ENCODE measurements at regions not wholly inside any gene's neighbourhood (a gene's known extent, or its start where the extent isn't known, plus 50 kb on each side); places are given as distances from the start of the nearest gene placed in this dataset.

DNA sequence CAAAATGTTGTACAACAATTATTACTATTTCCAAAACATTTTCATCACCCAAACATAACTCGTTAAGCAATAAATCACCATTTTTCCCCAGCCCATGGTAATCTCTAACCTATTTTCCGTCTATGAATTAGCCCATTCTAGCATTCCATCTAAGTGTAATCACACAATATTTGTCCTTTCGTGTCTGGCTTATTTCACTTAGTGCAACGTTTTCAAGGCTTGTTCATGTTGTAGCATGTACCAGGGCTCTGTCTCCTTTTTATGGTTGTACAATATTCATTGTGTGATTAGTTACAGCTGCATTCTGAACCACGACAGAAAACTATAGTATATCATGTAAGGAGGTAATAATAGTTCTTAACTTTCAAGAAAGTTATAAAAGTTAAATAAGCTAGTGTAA, 656.0 kb upstream of the HS3ST1 start:
- Histone ChIP-seq H3K9me2 (replicated peaks; ENCODE audit: insufficient read depth, low read length) (no peaks in the 10 kb centered on the region), H2AFZ (ENCODE audit: low read length) (no peak overlapping the region), H3K79me2 (ENCODE audit: low read length) (no peaks in the 10 kb centered on the region), H3K9ac (ENCODE audit: low read length) (no peak overlapping the region), H3F3A (ENCODE audit: insufficient read depth, low read length) (no peaks in the 10 kb centered on the region), H3K4me2 (ENCODE audit: low read depth, low read length) (no peak overlapping the region), H3K36me3 (replicated peaks; ENCODE audit: insufficient read depth, low read length) (no peaks in the 10 kb centered on the region), H3K27me3 (replicated peaks; ENCODE audit: insufficient read depth, low read length) (no peaks in the 10 kb centered on the region), H4K20me1 (ENCODE audit: insufficient read depth, low read length) (no peaks in the 10 kb centered on the region), H3K4me1 (ENCODE audit: low read length) (no peaks in the 10 kb centered on the region), H3K4me3 (ENCODE audit: low read length) (no peak overlapping the region), H3K9me3 (replicated peaks; ENCODE audit: insufficient read depth, low read length) (no peaks in the 10 kb centered on the region), H3K27ac (ENCODE audit: low read length) (no peak overlapping the region)
- no peak for DNase-seq
- TF ChIP-seq, protein P1, sequence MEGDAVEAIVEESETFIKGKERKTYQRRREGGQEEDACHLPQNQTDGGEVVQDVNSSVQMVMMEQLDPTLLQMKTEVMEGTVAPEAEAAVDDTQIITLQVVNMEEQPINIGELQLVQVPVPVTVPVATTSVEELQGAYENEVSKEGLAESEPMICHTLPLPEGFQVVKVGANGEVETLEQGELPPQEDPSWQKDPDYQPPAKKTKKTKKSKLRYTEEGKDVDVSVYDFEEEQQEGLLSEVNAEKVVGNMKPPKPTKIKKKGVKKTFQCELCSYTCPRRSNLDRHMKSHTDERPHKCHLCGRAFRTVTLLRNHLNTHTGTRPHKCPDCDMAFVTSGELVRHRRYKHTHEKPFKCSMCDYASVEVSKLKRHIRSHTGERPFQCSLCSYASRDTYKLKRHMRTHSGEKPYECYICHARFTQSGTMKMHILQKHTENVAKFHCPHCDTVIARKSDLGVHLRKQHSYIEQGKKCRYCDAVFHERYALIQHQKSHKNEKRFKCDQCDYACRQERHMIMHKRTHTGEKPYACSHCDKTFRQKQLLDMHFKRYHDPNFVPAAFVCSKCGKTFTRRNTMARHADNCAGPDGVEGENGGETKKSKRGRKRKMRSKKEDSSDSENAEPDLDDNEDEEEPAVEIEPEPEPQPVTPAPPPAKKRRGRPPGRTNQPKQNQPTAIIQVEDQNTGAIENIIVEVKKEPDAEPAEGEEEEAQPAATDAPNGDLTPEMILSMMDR (IDR thresholded peaks at IDR 0.05; ENCODE audit: low read length), result no peak
- TF ChIP-seq EZH2 (optimal IDR thresholded peaks at IDR 0.05; ENCODE audit: low read depth, low read length), result no peak
- TF ChIP-seq EZH2phosphoT487 (IDR thresholded peaks at IDR 0.05; ENCODE audit: low read length), result no peak

DNA sequence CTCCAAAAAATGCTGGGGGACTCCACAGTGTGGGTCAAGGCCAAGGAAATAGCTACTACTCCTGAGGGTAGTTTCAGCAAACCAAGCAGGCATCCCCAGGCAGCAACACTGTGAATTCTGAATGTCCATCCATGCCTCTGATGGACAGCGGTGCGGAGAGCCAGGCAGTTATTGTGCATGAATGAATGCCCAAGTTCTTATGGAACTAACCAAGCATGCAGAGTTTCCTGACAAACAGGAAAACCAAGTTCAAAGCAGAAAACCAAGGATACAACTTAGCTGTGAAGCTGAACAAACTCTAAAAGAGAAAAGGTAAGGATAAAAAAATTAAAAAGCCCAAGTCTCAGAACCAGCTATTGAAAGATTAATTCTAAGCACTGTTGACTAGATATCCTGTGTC, 642.6 kb upstream of the HS3ST1 start:
- Histone ChIP-seq H3K9me2 (replicated peaks; ENCODE audit: insufficient read depth, low read length) (no peaks in the 10 kb centered on the region), H3K27ac (ENCODE audit: low read length) (no peak overlapping the region), H2AFZ (ENCODE audit: low read length) (no peak overlapping the region), H3K9me3 (replicated peaks; ENCODE audit: insufficient read depth, low read length) (no peaks in the 10 kb centered on the region), H3K36me3 (replicated peaks; ENCODE audit: insufficient read depth, low read length) (no peaks in the 10 kb centered on the region), H3K4me2 (ENCODE audit: low read depth, low read length) (no peak overlapping the region), H3K27me3 (replicated peaks; ENCODE audit: insufficient read depth, low read length) (no peaks in the 10 kb centered on the region), H3K4me1 (ENCODE audit: low read length) (no peaks in the 10 kb centered on the region), H3K4me3 (ENCODE audit: low read length) (no peak overlapping the region), H4K20me1 (ENCODE audit: insufficient read depth, low read length) (no peaks in the 10 kb centered on the region), H3K79me2 (ENCODE audit: low read length) (no peaks in the 10 kb centered on the region), H3K9ac (ENCODE audit: low read length) (no peak overlapping the region), H3F3A (ENCODE audit: insufficient read depth, low read length) (no peaks in the 10 kb centered on the region)
- no peak for DNase-seq
- TF ChIP-seq EZH2 (optimal IDR thresholded peaks at IDR 0.05; ENCODE audit: low read depth, low read length) (no peak), EZH2phosphoT487 (IDR thresholded peaks at IDR 0.05; ENCODE audit: low read length) (no peak)
- TF ChIP-seq, protein P1 (IDR thresholded peaks at IDR 0.05; ENCODE audit: low read length), result no peak

DNA sequence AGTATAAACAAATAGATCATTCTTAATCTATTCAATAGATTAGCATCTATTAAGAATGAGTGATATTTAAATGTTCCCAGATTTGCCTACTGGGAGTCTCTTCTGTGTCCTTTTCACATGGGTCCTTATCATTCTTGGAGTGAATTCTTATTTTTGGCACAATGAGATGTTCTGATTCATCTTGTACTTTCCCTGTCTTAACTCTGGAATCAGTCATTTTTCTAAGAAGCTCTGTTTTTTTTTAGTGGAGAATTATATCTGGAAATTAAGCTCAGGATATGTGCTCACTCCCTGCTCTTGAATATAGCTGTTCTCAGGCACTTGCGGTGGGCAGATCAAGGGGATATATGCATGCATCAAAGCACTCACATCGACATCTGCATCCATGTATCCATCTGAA, 625.3 kb upstream of the HS3ST1 start:
- H3K27me3 ChIP-seq (replicated peaks; ENCODE audit: insufficient read depth, low read length), result no peaks in the 10 kb centered on the region
- no peaks in the 10 kb centered on the region for H3K9me2 ChIP-seq (replicated peaks; ENCODE audit: insufficient read depth, low read length)
- H2AFZ ChIP-seq (ENCODE audit: low read length), result no peak overlapping the region
- no peaks in the 10 kb centered on the region for H3K79me2 ChIP-seq (ENCODE audit: low read length)
- TF ChIP-seq, protein P1 (IDR thresholded peaks at IDR 0.05; ENCODE audit: low read length), result no peak
- TF ChIP-seq EZH2 (optimal IDR thresholded peaks at IDR 0.05; ENCODE audit: low read depth, low read length) (no peak), EZH2phosphoT487 (IDR thresholded peaks at IDR 0.05; ENCODE audit: low read length) (no peak)
- H3K4me2 ChIP-seq (ENCODE audit: low read depth, low read length), result no peak overlapping the region
- no peak overlapping the region for H3K4me3 ChIP-seq (ENCODE audit: low read length)
- no peak for DNase-seq
- H3K9me3 ChIP-seq (replicated peaks; ENCODE audit: insufficient read depth, low read length), result no peaks in the 10 kb centered on the region
- H3K9ac ChIP-seq (ENCODE audit: low read length), result no peak overlapping the region
- H3K36me3 ChIP-seq (replicated peaks; ENCODE audit: insufficient read depth, low read length), result no peaks in the 10 kb centered on the region
- H3K27ac ChIP-seq (ENCODE audit: low read length), result no peak overlapping the region
- no peaks in the 10 kb centered on the region for H3K4me1 ChIP-seq (ENCODE audit: low read length)
- H4K20me1 ChIP-seq (ENCODE audit: insufficient read depth, low read length), result no peaks in the 10 kb centered on the region
- no peaks in the 10 kb centered on the region for H3F3A ChIP-seq (ENCODE audit: insufficient read depth, low read length)
